Thymus (tissue), 11 donors: ENCODE measurements at regions not wholly inside any gene's neighbourhood (a gene's known extent, or its start where the extent isn't known, plus 50 kb on each side); places are given as distances from the start of the nearest gene placed in this dataset.

Source experiments
- DNase-seq, 9 donors: peaks; one replicate each; pipeline ENCODE4 v3.0.0-alpha.2; 2013; ENCODE audit warnings: low spot score in 9 of 9, low read depth in 6 of 9, missing footprints in 1 of 9
- H3K27ac ChIP-seq, 2 donors: one replicate each; pipeline ENCODE4 v1.5.1; 2013; ENCODE audit warnings: control low read depth in 1 of 2, low read depth in 1 of 2, low read length in 1 of 2, mild to moderate bottlenecking in 1 of 2, moderate library complexity in 1 of 2
- H3K27me3 ChIP-seq, 2 donors: one replicate each; pipeline ENCODE4 v1.5.1; 2013; ENCODE audit warnings: low read length in 1 of 2; ENCODE audit not compliant: control insufficient read depth in 2 of 2, insufficient read depth in 1 of 2
- H3K36me3 ChIP-seq, 2 donors: one replicate each; pipeline ENCODE4 v1.5.1; 2013; ENCODE audit warnings: low read length in 1 of 2, mild to moderate bottlenecking in 1 of 2, moderate library complexity in 1 of 2; ENCODE audit not compliant: control insufficient read depth in 2 of 2, insufficient read depth in 2 of 2
- H3K4me1 ChIP-seq, 2 donors: one replicate each; pipeline ENCODE4 v1.5.1; 2013; ENCODE audit warnings: low read length in 2 of 2; ENCODE audit not compliant: control insufficient read depth in 2 of 2, insufficient read depth in 2 of 2
- H3K4me3 ChIP-seq, 2 donors: one replicate each; pipeline ENCODE4 v1.5.1; 2013; ENCODE audit warnings: low read length in 2 of 2, control low read depth in 1 of 2, mild to moderate bottlenecking in 1 of 2
- H3K9me3 ChIP-seq, 2 donors: one replicate each; pipeline ENCODE4 v1.5.1; 2013; ENCODE audit warnings: low read length in 1 of 2, mild to moderate bottlenecking in 1 of 2; ENCODE audit not compliant: control insufficient read depth in 2 of 2, insufficient read depth in 1 of 2
- WGBS: extraction: QIAGEN DNeasy Blood & Tissue Kit; methylation state at CpG from one replicate; pipeline ENCODE4 v1.1.7; 2013; 5-methylcytosine and 5-hydroxymethylcytosine counted together
- donor health status: healthy.

DNA sequence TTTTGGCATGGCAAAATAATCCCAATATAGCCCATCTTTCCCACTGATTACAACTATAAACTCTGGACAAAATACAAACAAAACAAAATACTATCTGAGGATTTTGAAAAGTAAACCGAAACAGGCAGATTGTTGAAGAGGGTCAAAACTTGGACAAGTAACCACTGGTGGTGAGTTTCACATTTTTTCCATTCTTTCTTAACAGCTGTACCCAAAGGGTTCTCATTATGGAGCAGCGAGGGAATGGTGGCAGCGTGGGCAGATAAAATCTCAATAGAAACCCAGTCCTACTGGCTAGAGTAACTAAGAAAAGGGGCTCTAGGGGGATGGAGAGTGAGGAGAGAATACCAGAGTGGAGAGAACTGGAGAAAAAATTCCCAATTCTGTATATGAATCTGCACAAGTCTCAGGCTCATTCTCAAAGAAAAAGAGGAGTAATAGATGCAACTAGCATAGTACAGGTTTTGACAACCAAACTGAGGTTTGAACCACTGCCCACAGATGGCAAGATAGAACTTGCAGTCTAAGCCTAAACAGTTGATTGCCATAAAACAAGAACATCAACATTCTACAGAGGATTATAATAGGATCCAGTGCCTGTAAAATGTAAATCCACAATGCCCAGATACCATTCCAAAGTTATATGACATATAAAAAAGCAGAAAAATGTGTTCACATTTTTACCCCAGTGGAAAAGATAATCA, 284.5 kb downstream of the KCNRG start:
- H3K4me1 ChIP-seq: no peaks in the 10 kb centered on the region
- WGBS: 98% methylated on average over 3 of the region's 3 CpGs
- no peak for DNase-seq
- H3K27ac ChIP-seq: no peak overlapping the region
- H3K9me3 ChIP-seq: no peaks in the 10 kb centered on the region
- no peaks in the 10 kb centered on the region for H3K36me3 ChIP-seq
- no peaks in the 10 kb centered on the region for H3K27me3 ChIP-seq
- H3K4me3 ChIP-seq: no peak overlapping the region

DNA sequence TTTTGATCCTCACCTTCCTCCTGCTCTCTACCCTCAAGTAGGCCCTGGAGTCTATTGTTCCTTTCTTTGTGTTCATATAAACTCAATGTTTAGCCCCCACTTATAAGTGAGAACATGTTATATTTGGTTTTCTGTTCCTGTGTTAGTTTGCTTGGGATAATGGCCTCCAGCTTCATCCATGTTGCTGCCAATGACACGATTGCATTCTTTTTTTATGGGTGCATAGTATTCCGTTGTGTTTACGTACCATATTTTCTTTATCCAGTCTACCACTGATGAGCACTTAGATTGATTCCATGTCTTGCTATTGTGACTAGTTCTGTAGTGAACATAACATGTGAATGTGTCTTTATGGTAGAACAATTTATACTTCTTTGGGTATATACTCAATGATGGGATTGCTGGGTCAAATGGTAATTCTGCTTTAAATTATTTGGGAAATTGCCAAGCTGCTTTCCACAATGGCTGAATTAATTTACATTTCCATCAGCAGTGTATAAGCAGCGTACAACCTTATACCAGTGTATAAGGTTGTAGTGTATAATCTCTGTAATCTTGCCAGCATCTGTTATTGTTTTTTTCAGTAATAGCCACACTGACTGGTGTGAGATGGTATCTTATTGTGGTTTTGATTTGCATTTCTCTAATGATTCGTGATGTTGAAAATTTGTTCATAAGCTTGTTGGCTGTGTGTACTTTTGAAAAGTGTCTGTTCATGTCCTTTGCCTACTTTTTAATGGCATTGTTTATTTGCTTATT, 288.9 kb downstream of the KCNRG start:
- H3K4me3 ChIP-seq: no peak overlapping the region
- no peaks in the 10 kb centered on the region for H3K36me3 ChIP-seq
- WGBS: 84% methylated on average over 5 of the region's 5 CpGs
- H3K27ac ChIP-seq: no peak overlapping the region
- no peaks in the 10 kb centered on the region for H3K9me3 ChIP-seq
- no peak for DNase-seq
- H3K4me1 ChIP-seq: peaks cover 0 to under 1% of the 10 kb centered on the region in 2 donors
- H3K27me3 ChIP-seq: no peaks in the 10 kb centered on the region

- no peaks in the 10 kb centered on the region for H3K9me3 ChIP-seq
- H3K4me1 ChIP-seq: peaks cover 10 to 16% of the 10 kb centered on the region in 2 donors
- no peak overlapping the region for H3K4me3 ChIP-seq
- H3K36me3 ChIP-seq: no peaks in the 10 kb centered on the region
- no peak overlapping the region for H3K27ac ChIP-seq
- H3K27me3 ChIP-seq: no peaks in the 10 kb centered on the region
- WGBS: 97% methylated on average over 4 of the region's 4 CpGs
- DNase-seq: no peak
These were observed 290.9 kb downstream of the KCNRG start for GRCh38 chr13:50306156-50306555.

DNA sequence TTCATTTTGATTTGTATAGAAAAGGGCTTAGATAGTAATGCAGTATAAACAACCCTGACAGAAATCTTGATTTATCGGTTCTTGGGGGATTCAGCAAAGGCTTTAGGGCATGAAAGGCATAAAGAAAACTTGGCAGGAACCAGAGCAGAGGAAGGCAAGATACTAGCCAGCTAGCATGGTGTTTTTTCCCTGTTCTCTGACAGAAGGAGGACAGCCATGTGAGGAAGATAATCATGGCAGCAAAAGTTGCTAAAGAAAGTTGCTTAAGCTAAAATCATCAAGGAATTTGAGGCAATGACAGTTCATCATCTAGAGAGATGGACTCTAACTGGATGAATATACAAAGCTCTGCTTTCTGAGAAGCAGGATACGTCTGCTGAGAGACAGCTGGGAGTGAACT, 294.1 kb downstream of the KCNRG start:
- no peak overlapping the region for H3K27ac ChIP-seq
- 82% methylated on average over 2 of the region's 2 CpGs for WGBS
- DNase-seq: peak in 1 of 9 donors; percentile 27
- H3K27me3 ChIP-seq: no peaks in the 10 kb centered on the region
- no peaks in the 10 kb centered on the region for H3K36me3 ChIP-seq
- no peaks in the 10 kb centered on the region for H3K9me3 ChIP-seq
- no peak overlapping the region for H3K4me3 ChIP-seq
- peaks cover 10 to 19% of the 10 kb centered on the region in 2 donors for H3K4me1 ChIP-seq

GRCh38 chr13:50309882-50310594, 294.8 kb downstream of the KCNRG start:
- H3K36me3 ChIP-seq: no peaks in the 10 kb centered on the region
- WGBS: 15% methylated on average over 7 of the region's 7 CpGs

GRCh38 chr13:50310734-50311133, 295.5 kb downstream of the KCNRG start:
- 96% methylated on average over 6 of the region's 6 CpGs for WGBS
- Histone ChIP-seq H3K4me1 (peaks cover 10 to 19% of the 10 kb centered on the region in 2 donors), H3K36me3 (no peaks in the 10 kb centered on the region), H3K9me3 (no peaks in the 10 kb centered on the region), H3K27ac (no peak overlapping the region), H3K27me3 (no peaks in the 10 kb centered on the region), H3K4me3 (no peak overlapping the region)
- DNase-seq: no peak

More at GRCh38 chr13:50309882-50310594, 294.8 kb downstream of the KCNRG start:
- DNase-seq: peak in 3 of 9 donors; percentile 20 to 62 (median 32)
- H3K27me3 ChIP-seq: no peaks in the 10 kb centered on the region
- H3K4me3 ChIP-seq: no peak overlapping the region
- H3K4me1 ChIP-seq: peaks cover 10 to 19% of the 10 kb centered on the region in 2 donors
- no peaks in the 10 kb centered on the region for H3K9me3 ChIP-seq
- peak overlapping the region in 1 of 2 donors; percentile 8 for H3K27ac ChIP-seq

DNA sequence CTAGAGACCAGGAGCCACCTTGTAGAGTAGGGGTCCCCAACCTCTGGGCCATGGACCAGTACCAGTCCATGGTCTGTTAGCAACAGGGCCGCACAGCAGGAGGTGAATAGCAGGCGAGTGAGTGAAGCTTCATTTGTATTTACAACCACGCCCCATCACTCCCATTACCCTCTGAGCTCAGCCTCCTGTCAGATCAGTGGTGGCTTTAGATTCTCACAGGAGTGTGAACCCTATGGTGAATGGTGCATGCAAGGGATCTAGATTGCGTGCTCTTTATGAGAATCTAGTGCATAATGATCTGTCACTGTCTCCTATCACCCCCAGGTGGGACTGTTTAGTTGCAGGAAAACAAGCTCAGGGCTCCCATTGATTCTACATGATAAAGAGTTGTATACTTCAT, 303.6 kb downstream of the KCNRG start:
- Histone ChIP-seq H3K27ac (peak overlapping the region in 1 of 2 donors; percentile 52), H3K9me3 (no peaks in the 10 kb centered on the region), H3K4me1 (peaks cover 15 to 21% of the 10 kb centered on the region in 2 donors), H3K4me3 (no peak overlapping the region), H3K36me3 (no peaks in the 10 kb centered on the region), H3K27me3 (no peaks in the 10 kb centered on the region)
- WGBS: 89% methylated on average over 4 of the region's 4 CpGs
- DNase-seq: peak in 3 of 9 donors; percentile 13 to 44 (median 26)

- Histone ChIP-seq H3K4me1 (peaks cover 15 to 21% of the 10 kb centered on the region in 2 donors), H3K27ac (peak overlapping the region; percentile 43 to 81), H3K27me3 (no peaks in the 10 kb centered on the region), H3K4me3 (no peak overlapping the region), H3K9me3 (no peaks in the 10 kb centered on the region), H3K36me3 (no peaks in the 10 kb centered on the region)
- DNase-seq: peak in 5 of 9 donors; percentile 31 to 77 (median 44)
- WGBS: 5% methylated on average over 2 of the region's 2 CpGs
These were observed 304.5 kb downstream of the KCNRG start for GRCh38 chr13:50319635-50320255.
